Psoas muscle (tissue), 7 donors: ENCODE measurements at regions not wholly inside any gene's neighbourhood (a gene's known extent, or its start where the extent isn't known, plus 50 kb on each side); places are given as distances from the start of the nearest gene placed in this dataset.

ENCODE experiments used
- ATAC-seq, 4 donors: fragments of 200-7000 bp; cut with Tn5 transposase; one replicate each; pipeline ENCODE4 v1.9.1; 2020; ENCODE audit warnings: moderate library complexity in 3 of 4, mild to moderate bottlenecking in 2 of 4
- DNase-seq, 2 donors: peaks; one replicate each; pipeline ENCODE4 v3.0.0-alpha.2; 2020
- H3K27ac ChIP-seq: fragments of 200-600 bp; one replicate; pipeline ENCODE4 v1.8.0; 2022
- H3K27me3 ChIP-seq, 3 donors: fragments of 200-600 bp in 1 of 3; one replicate each; pipeline versions ENCODE4 v1.6.1 to v1.8.0; 2013 to 2022; ENCODE audit warnings: low read length in 2 of 3, mild to moderate bottlenecking in 2 of 3, moderate library complexity in 1 of 3; ENCODE audit not compliant: insufficient read depth in 3 of 3
- H3K36me3 ChIP-seq, 2 donors: fragments of 200-600 bp in 1 of 2; one replicate each; pipeline versions ENCODE4 v1.6.1 to v1.8.0; 2013 to 2022; ENCODE audit warnings: low read depth in 1 of 2, mild to moderate bottlenecking in 1 of 2, moderate library complexity in 1 of 2; ENCODE audit not compliant: insufficient read depth in 1 of 2
- H3K4me1 ChIP-seq: fragments of 200-600 bp; one replicate; pipeline ENCODE4 v1.8.0; 2022
- H3K4me3 ChIP-seq: fragments of 200-600 bp; one replicate; pipeline ENCODE4 v1.8.0; 2022; ENCODE audit warnings: mild to moderate bottlenecking
- H3K9me3 ChIP-seq: fragments of 200-600 bp; one replicate; pipeline ENCODE4 v1.8.0; 2022
- CTCF ChIP-seq: fragments of 200-600 bp; IDR thresholded peaks from one replicate; pipeline ENCODE4 v1.8.0; 2022; ENCODE audit warnings: antibody characterized with exemption
- WGBS, 3 donors: extraction: QIAGEN DNeasy Blood & Tissue Kit; methylation state at CpG; one replicate each; pipeline versions ENCODE4 v1.1.6 to v1.1.7; 2013; 5-methylcytosine and 5-hydroxymethylcytosine counted together
- intact Hi-C, 2 donors: fragments of 100-400 bp; cut with DNase I; formaldehyde crosslinking; loops; one replicate each; pipeline versions ENCODE4 v1.11.0 to v1.14.2; 2022
- donor health status: healthy with polysubstance abuse.
- donor health status: DM: no; HTN: no; CAD: no; lungs with moderate emphysema.
- donor health status: Bipolar disorder and iron deficiency.
- donor health status: healthy.
- donor health status: DM: yes; HTN: yes; CAD: no.
- donor health status: DM: no; HTN: no; CAD: no.
- donor health status: DM: yes; HTN: yes; CAD: no.

GRCh38 chr22:34160141-34160783 is 240.0 kb upstream of the LARGE1 start:
- 14 to 21% (median 21%) methylated on average over 4 of the region's 4 CpGs for WGBS, 3 donors
- no peak for DNase-seq
- H3K4me3 ChIP-seq: no peak overlapping the region
- H3K27ac ChIP-seq: no peak overlapping the region
- H3K36me3 ChIP-seq: no peaks in the 10 kb centered on the region
- intact Hi-C loops: no loop called here
- no peak for ATAC-seq
- H3K9me3 ChIP-seq: no peaks in the 10 kb centered on the region
- no peaks in the 10 kb centered on the region for H3K27me3 ChIP-seq
- no peaks in the 10 kb centered on the region for H3K4me1 ChIP-seq
- no peak for TF ChIP-seq CTCF

GRCh38 chr22:34161431-34162123 is 241.3 kb upstream of the LARGE1 start:
- Histone ChIP-seq H3K9me3 (no peaks in the 10 kb centered on the region), H3K4me1 (no peaks in the 10 kb centered on the region), H3K27me3 (no peaks in the 10 kb centered on the region), H3K36me3 (no peaks in the 10 kb centered on the region), H3K4me3 (no peak overlapping the region), H3K27ac (no peak overlapping the region)
- DNase-seq (no peak), ATAC-seq (no peak)
- WGBS, 3 donors: 31 to 32% (median 32%) methylated on average over 9 of the region's 9 CpGs
- no peak for TF ChIP-seq CTCF
- intact Hi-C loops: no loop called here

- WGBS, 3 donors: 34 to 41% (median 37%) methylated on average over 3 of the region's 3 CpGs
- H3K27ac ChIP-seq: no peak overlapping the region
- no peaks in the 10 kb centered on the region for H3K36me3 ChIP-seq
- TF ChIP-seq CTCF: no peak
- DNase-seq (no peak), ATAC-seq (no peak)
- H3K27me3 ChIP-seq: no peaks in the 10 kb centered on the region
- no peaks in the 10 kb centered on the region for H3K9me3 ChIP-seq
- H3K4me1 ChIP-seq: no peaks in the 10 kb centered on the region
- intact Hi-C loops: no loop called here
- H3K4me3 ChIP-seq: no peak overlapping the region
These were observed 278.7 kb upstream of the LARGE1 start for GRCh38 chr22:34198976-34199375.

GRCh38 chr22:34210301-34210700 is 290.0 kb upstream of the LARGE1 start:
- H3K4me1 ChIP-seq: no peaks in the 10 kb centered on the region
- no peak overlapping the region for H3K27ac ChIP-seq
- 65 to 72% (median 71%) methylated on average over 7 of the region's 7 CpGs for WGBS, 3 donors
- intact Hi-C loops: no loop called here
- no peak overlapping the region for H3K4me3 ChIP-seq
- H3K27me3 ChIP-seq: no peaks in the 10 kb centered on the region
- ATAC-seq (no peak), DNase-seq (no peak)
- H3K9me3 ChIP-seq: no peaks in the 10 kb centered on the region
- no peak for TF ChIP-seq CTCF
- no peaks in the 10 kb centered on the region for H3K36me3 ChIP-seq

- DNase-seq (no peak), ATAC-seq (no peak)
- H3K27ac ChIP-seq: no peak overlapping the region
- intact Hi-C loops: no loop called here
- no peak for TF ChIP-seq CTCF
- H3K9me3 ChIP-seq: no peaks in the 10 kb centered on the region
- H3K4me1 ChIP-seq: no peaks in the 10 kb centered on the region
- peaks cover 0 to 2% (median 0%) of the 10 kb centered on the region in 3 donors for H3K27me3 ChIP-seq
- H3K36me3 ChIP-seq: no peaks in the 10 kb centered on the region
- H3K4me3 ChIP-seq: no peak overlapping the region
These were observed 294.1 kb upstream of the LARGE1 start for GRCh38 chr22:34214372-34214771.
